ENCODE measurements at regions not wholly inside any gene's neighbourhood (a gene's known extent, or its start where the extent isn't known, plus 50 kb on each side); places are given as distances from the start of the nearest gene placed in this dataset.

GRCh38 chr1:166682588-166682987 is 156.7 kb upstream of the POGK start:
- no peak overlapping the region for H2AFZ ChIP-seq (ENCODE audit: low read depth, low read length, poor library complexity, severe bottlenecking)
- no peaks in the 10 kb centered on the region for H3K36me3 ChIP-seq (ENCODE audit: control insufficient read depth in 1 of 2, insufficient read depth in 2 of 2, low read length in 2 of 2)
- intact Hi-C loops (cut with micrococcal nuclease): no loop called here
- TF ChIP-seq POLR2AphosphoS5 (IDR thresholded peaks at IDR 0.05; ENCODE audit: low read depth, low read length) (no peak), SRF (IDR thresholded peaks at IDR 0.05; ENCODE audit: low read depth) (no peak), ZNF274 (IDR thresholded peaks at IDR 0.05; ENCODE audit: low read depth, low read length) (no peak), FOSL1 (IDR thresholded peaks at IDR 0.05; ENCODE audit: low read depth) (no peak), CTCF (IDR thresholded peaks at IDR 0.05 in 2 of 3, conservative IDR thresholded peaks at IDR 0.05 in 1 of 3; ENCODE audit: borderline replicate concordance in 1 of 3, insufficient read depth in 1 of 3, low read depth in 2 of 3, low read length in 2 of 3) (no peak), RAD21 (IDR thresholded peaks at IDR 0.05; ENCODE audit: low read depth) (no peak), ZBTB33 (IDR thresholded peaks at IDR 0.05; ENCODE audit: extremely low read depth, insufficient replicate concordance, low read length) (no peak), YY1 (IDR thresholded peaks at IDR 0.05; ENCODE audit: extremely low read depth, insufficient replicate concordance, low read depth, low read length) (no peak), JUND (IDR thresholded peaks at IDR 0.05) (no peak), REST (IDR thresholded peaks at IDR 0.05; ENCODE audit: low read depth) (no peak), EGR1 (IDR thresholded peaks at IDR 0.05; ENCODE audit: low read depth) (no peak), CBX3 (IDR thresholded peaks at IDR 0.05; ENCODE audit: low read depth) (no peak), SIN3A (IDR thresholded peaks at IDR 0.05; ENCODE audit: low read depth) (no peak), CEBPB (IDR thresholded peaks at IDR 0.05; ENCODE audit: low read depth) (no peak), TCF7L2 (IDR thresholded peaks at IDR 0.05; ENCODE audit: borderline replicate concordance, extremely low read depth, insufficient read depth, insufficient read length) (no peak), ATF3 (IDR thresholded peaks at IDR 0.05) (no peak), POLR2A (IDR thresholded peaks at IDR 0.05; ENCODE audit: borderline replicate concordance, extremely low read depth, insufficient read depth, insufficient read length) (no peak), EZH2phosphoT487 (IDR thresholded peaks at IDR 0.05; ENCODE audit: borderline replicate concordance) (no peak), MAX (IDR thresholded peaks at IDR 0.05) (no peak)
- no peak overlapping the region for H3K4me3 ChIP-seq (replicated peaks in 1 of 2; ENCODE audit: low read depth in 1 of 2, low read length in 2 of 2)
- no peak overlapping the region for H3K4me2 ChIP-seq (ENCODE audit: low read length)
- RAD21 ChIA-PET (ENCODE audit: low non-redundant PET in 1 of 2, low total read pairs in 2 of 2, uncharacterized antibody in 2 of 2, unreplicated experiment in 2 of 2): no interaction called here
- BruUV-seq (replicated peaks): no TSS peak
- no peaks in the 10 kb centered on the region for H3K9me3 ChIP-seq (ENCODE audit: control insufficient read depth in 1 of 2, insufficient read depth in 1 of 2, low read depth in 1 of 2, low read length in 2 of 2)
- POLR2A ChIA-PET: no interaction called here
- H4K20me1 ChIP-seq (ENCODE audit: insufficient read depth): no peaks in the 10 kb centered on the region
- no peaks in the 10 kb centered on the region for H3K9me2 ChIP-seq (ENCODE audit: insufficient read depth)
- H3K27me3 ChIP-seq (ENCODE audit: insufficient read depth, low read length): 0 out of 2 replicates have a peak, but pooled peaks cover 4% of the 10 kb centered on the region
- H3K9ac ChIP-seq (ENCODE audit: low read length): no peak overlapping the region
- H3K27ac ChIP-seq (ENCODE audit: low read depth, low read length): no peak overlapping the region
- no peaks in the 10 kb centered on the region for H3K4me1 ChIP-seq (ENCODE audit: control insufficient read depth in 1 of 2, insufficient read depth in 2 of 2, low read length in 2 of 2)
- no peaks in the 10 kb centered on the region for H3K79me2 ChIP-seq (ENCODE audit: insufficient read depth, low read length)
- CTCF ChIA-PET: no interaction called here
- no peak for DNase-seq (ENCODE audit: low read depth, low spot score)
- no peak for ATAC-seq
